ENCODE measurements at regions not wholly inside any gene's neighbourhood (a gene's known extent, or its start where the extent isn't known, plus 50 kb on each side); places are given as distances from the start of the nearest gene placed in this dataset.
"Not testable (repeated sequence)": the region's sequence is repeated elsewhere in the genome, so short reads cannot be mapped to it uniquely, and the experiment has no call there.

DNA sequence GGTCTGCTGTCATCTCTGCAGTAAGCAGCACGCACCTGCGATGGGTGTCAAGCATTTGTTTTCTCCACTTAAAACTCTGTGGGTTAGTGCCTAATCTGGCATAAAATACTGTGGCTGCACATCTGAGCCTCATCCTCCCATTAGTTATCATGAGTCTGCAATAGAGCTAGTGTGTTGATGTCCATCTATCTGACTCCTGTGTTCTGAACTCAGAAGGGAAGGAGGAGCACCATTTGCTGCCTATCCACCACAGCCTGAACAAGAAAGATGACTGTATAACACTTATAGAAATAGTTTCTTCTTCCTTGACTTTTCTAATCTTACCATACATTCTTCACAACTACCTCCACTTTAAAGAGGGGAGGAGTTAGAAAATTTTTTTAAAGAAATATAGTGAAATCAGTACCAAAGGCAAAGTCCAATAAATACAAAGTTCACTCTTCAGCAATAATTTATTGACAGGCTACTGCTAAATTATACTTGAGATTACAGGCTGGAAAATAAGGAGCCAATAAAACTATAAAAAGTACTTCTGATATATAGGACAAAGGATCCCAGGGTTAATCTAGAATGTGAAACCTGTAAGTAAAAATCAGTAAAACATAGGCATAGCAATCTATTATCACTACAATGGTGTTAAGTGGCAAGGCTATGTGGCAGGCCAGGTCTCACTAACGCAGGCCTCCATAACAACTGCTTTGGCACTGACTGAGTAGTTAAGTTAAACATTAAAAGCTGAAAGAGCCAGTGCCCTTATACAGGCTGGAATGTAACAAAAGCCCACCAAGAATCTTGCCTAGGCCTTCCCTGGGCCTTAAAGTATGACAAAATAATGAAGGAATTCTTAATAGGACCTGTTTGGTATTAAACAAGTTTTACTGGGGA lies 70.2 kb downstream of the LGALS9C start:
- not testable (repeated sequence) for DNase-seq (ENCODE audit: low spot score)
- ATAC-seq: peak; percentile 70

DNA sequence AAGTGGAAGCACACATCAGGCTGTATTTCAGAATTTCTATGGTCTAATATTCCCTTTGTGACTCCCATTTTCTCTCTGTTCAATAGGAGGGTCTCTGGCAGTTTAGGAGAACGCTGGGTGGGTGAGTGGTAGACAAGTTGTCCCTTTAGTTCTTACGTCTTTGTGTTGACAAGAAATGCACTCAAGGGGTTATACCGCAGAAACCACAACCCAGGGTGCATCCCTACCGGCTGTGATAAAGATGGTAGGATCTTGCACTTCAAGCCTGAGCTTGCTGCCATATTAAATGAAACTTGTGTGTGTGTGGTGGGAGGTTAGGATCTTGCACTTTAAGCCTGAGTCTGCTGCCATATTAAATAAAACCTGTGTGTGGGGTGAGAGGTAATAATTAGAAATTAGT lies 80.5 kb downstream of the LGALS9C start:
- ATAC-seq; DNase-seq (ENCODE audit: low spot score): not testable (repeated sequence)

DNA sequence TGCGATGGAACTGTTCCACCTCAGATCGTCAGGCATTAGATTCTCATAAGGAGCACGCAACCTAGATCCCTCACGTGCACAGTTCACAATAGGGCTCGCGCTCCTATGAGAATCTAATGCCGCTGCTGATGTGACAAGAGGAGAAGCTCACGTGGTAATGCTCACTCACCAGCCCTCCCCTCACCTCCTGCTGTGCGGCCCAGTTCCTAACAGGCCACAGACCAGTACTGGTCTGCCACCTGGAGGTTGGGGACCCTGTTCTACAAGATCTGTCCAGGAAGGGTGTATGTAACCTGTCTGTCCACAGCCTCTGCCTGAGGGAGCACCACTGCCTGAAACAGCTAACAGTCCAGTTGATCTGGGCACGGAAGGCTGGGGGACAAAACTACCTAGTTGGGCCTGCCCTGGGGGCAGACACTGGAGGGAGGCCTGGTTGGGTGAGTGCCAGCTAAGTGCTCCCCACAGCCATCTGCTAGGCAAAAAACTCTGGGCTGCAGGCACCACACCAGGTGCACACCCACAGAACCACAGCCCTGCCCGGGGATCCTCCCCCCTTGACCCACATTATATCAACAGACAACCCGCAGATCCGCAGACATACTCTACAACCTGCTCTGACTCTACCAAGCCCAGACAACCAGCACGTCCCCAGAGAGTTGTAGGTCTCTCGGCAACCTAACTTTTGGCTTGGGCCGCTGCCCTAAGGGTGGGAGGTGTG lies 80.7 kb downstream of the TBC1D28 start:
- DNase-seq (ENCODE audit: low spot score): not testable (repeated sequence)
- ATAC-seq: peak; percentile 90

DNA sequence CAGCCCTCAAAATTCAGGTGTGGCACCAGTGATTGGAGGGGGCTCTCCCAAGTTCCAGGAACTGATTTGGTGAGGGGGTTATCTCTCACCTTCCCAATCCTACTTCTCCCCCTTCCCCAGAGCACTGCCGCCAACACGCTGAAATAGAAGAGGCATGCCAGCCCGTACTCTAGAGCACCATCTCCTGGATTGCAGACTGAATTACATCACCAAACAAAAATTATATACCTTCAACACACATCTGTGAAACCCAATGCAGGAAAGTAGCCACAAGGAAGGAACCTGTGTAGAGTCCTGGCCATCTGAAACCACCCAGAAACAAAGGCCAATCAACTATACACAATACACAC lies 80.1 kb downstream of the TBC1D28 start:
- DNase-seq (ENCODE audit: low spot score): not testable (repeated sequence)
- ATAC-seq: peak; percentile 92

DNA sequence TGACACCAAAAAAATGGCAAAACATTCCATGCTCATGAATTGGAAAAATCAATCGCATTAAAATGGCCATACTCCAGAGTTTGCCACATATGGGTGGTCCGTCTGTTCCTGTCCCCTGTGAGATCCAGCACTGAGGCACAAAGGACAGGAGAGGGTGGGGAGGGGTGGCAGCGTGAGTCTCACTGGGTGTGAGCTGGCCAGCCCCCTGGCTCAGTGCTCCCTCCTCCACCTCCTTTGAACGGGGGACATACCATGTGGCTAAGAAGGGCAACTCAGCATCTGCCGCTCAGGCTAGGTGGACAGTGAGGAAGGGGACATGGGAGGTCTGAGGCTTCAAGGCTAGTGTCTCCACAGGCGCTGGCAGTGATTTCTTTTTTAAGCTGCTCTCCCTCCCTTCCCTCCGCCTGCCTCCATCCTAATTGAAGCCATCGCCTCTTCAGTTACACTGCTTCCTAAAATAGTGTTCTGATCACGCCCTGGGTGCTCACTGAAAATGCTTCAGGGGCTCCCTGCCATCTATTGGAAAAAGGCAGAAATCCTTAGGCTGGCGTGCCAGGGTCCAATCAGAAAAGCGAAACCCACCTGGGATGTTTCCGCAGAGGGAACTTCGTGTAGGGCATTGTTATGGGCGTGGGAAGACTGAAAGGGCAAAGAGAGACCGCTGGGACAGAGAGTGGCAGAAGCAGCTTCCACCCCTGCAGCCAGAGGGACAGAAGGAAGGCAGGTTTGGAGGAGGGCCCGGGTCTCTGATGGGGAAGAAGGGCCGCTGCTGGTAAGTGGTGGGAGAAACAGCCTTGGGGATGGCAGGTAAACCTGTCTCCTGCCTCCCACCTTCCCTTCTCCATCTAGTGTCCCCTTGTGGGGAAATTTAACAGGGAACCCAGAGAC lies 75.8 kb downstream of the TBC1D28 start:
- DNase-seq (ENCODE audit: low spot score); ATAC-seq: not testable (repeated sequence)

DNA sequence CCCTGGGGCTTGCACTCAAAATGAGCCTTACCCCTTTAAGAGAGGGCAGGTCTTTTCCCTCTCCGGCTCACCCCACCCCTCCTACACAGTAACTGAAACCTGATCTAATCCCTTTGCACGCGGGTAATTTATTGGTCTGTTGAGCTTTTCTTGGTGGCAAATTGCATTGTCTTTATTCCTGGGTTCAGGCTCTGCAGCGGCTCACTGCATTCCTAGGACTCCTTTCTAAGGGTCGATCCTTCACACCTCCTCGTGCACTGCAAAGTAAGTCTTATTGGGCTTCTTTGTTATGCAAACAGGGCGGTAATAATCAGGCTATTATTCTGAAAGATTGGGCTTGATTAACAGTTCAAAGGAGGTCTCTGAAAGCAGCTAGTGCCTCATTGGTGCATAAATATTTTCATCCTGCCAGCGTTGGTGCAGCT lies 74.7 kb downstream of the TBC1D28 start:
- ATAC-seq: peak; percentile 95
- not testable (repeated sequence) for DNase-seq (ENCODE audit: low spot score)

DNA sequence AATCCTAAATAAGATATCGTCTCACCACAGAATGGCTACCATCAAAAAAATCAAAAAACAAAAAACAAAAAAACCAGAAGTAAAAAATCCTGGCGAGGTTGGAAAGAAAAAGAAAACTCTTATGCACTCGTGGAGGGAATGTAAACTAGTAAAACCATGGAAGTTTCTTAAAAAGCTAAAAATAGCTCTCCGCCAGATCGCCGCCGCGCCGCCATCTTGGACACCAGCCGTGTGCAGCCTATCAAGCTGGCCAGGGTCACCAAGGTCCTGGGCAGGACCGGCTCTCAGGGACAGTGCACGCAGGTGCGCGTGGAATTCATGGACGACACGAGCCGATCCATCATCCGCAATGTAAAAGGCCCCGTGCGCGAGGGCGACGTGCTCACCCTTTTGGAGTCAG lies 71.7 kb downstream of the TBC1D28 start:
- ATAC-seq; DNase-seq (ENCODE audit: low spot score): not testable (repeated sequence)

DNA sequence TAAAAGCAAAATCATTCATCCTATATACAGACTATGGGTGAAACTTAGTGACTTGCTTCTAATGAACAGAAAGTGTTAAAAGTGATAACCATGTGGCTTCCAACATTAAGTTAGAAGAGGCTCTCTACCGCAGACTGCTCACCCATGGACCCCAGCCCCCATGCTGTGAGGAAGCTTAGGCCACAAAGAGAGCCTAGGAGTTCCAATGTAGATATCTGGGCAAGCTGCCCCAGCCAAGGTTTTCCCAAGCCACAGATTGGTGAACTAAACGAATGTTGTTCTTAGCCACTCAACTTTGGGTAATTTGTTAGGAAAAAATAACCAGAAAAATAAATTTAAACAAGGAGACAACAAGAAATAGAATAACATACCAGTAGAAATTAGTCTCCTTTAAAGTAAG lies 70.1 kb downstream of the TBC1D28 start:
- not testable (repeated sequence) for DNase-seq (ENCODE audit: low spot score); ATAC-seq
